Retinal pigment epithelial cell (primary cell): ENCODE measurements at regions not wholly inside any gene's neighbourhood (a gene's known extent, or its start where the extent isn't known, plus 50 kb on each side); places are given as distances from the start of the nearest gene placed in this dataset.

ENCODE experiments used
- DNase-seq: peaks from one replicate; pipeline ENCODE4 v3.0.0-alpha.2; 2010; ENCODE audit warnings: low read depth
- H3K4me3 ChIP-seq: 2 replicates; pipeline ENCODE4 v1.5.1; 2011; ENCODE audit warnings: mild to moderate bottlenecking, low read length, control low read depth, moderate library complexity
- CTCF ChIP-seq: conservative IDR thresholded peaks from 2 replicates; pipeline ENCODE4 v1.5.1; 2011; ENCODE audit warnings: low read depth, low read length, control low read depth, inconsistent platforms

GRCh38 chr2:225937625-225938187 lies 538.2 kb downstream of the NYAP2 start:
- no peak overlapping the region for H3K4me3 ChIP-seq
- TF ChIP-seq CTCF, result no peak
- peak; percentile 0 for DNase-seq

GRCh38 chr2:225932811-225933413 lies 533.4 kb downstream of the NYAP2 start:
- DNase-seq, result no peak
- no peak for TF ChIP-seq CTCF
- H3K4me3 ChIP-seq, result no peak overlapping the region

GRCh38 chr2:225930687-225931086 lies 531.2 kb downstream of the NYAP2 start:
- H3K4me3 ChIP-seq, result no peak overlapping the region
- no peak for TF ChIP-seq CTCF
- DNase-seq, result no peak

GRCh38 chr2:225920621-225921220 lies 521.2 kb downstream of the NYAP2 start:
- H3K4me3 ChIP-seq, result no peak overlapping the region
- no peak for DNase-seq
- no peak for TF ChIP-seq CTCF

GRCh38 chr2:225916692-225917091 lies 517.2 kb downstream of the NYAP2 start:
- DNase-seq, result no peak
- no peak overlapping the region for H3K4me3 ChIP-seq
- TF ChIP-seq CTCF, result no peak

GRCh38 chr2:225911019-225911418 lies 511.5 kb downstream of the NYAP2 start:
- DNase-seq, result no peak
- TF ChIP-seq CTCF, result no peak
- no peak overlapping the region for H3K4me3 ChIP-seq

- no peak for TF ChIP-seq CTCF
- no peak overlapping the region for H3K4me3 ChIP-seq
- DNase-seq, result no peak
Observed at GRCh38 chr2:225895126-225895525, 495.6 kb downstream of the NYAP2 start.
